ENCODE measurements at regions not wholly inside any gene's neighbourhood (a gene's known extent, or its start where the extent isn't known, plus 50 kb on each side); places are given as distances from the start of the nearest gene placed in this dataset.
"Not testable (repeated sequence)": the region's sequence is repeated elsewhere in the genome, so short reads cannot be mapped to it uniquely, and the experiment has no call there.

GRCh38 chr2:17375262-17375661 is 143.0 kb downstream of the RAD51AP2 start:
- DNase-seq (no peak), ATAC-seq (ENCODE audit: poor library complexity) (no peak)
- intact Hi-C loops (cut with DNase I), result no loop called here

GRCh38 chr2:17373741-17374140 is 144.5 kb downstream of the RAD51AP2 start:
- ATAC-seq (ENCODE audit: poor library complexity) (no peak), DNase-seq (no peak)
- intact Hi-C loops (cut with DNase I), result no loop called here

GRCh38 chr2:17373041-17373440 is 145.2 kb downstream of the RAD51AP2 start:
- DNase-seq, result no peak
- intact Hi-C loops (cut with DNase I), result no loop called here
- ATAC-seq (ENCODE audit: poor library complexity), result no peak

- intact Hi-C loops (cut with DNase I), result no loop called here
- DNase-seq, result no peak
- no peak for ATAC-seq (ENCODE audit: poor library complexity)
Measured at GRCh38 chr2:17363846-17364245, 154.4 kb downstream of the RAD51AP2 start.

GRCh38 chr2:17362956-17363355 is 155.3 kb downstream of the RAD51AP2 start:
- DNase-seq, result no peak
- intact Hi-C loops (cut with DNase I), result no loop called here
- ATAC-seq (ENCODE audit: poor library complexity), result no peak

- ATAC-seq (ENCODE audit: poor library complexity), result no peak
- intact Hi-C loops (cut with DNase I), result no loop called here
- DNase-seq, result no peak
Measured at GRCh38 chr2:17355608-17356329, 162.5 kb downstream of the RAD51AP2 start.

GRCh38 chr2:17353263-17353662 is 165.0 kb downstream of the RAD51AP2 start:
- ATAC-seq (ENCODE audit: poor library complexity), result no peak
- intact Hi-C loops (cut with DNase I), result no loop called here
- no peak for DNase-seq

GRCh38 chr2:17342692-17343091 is 175.5 kb downstream of the RAD51AP2 start:
- ATAC-seq (ENCODE audit: poor library complexity); intact Hi-C loops (cut with DNase I); DNase-seq: not testable (repeated sequence)

- DNase-seq, result no peak
- ATAC-seq (ENCODE audit: poor library complexity), result no peak
- intact Hi-C loops (cut with DNase I), result no loop called here
Measured at GRCh38 chr2:17337507-17337906, 180.7 kb downstream of the RAD51AP2 start.

GRCh38 chr2:17336458-17336857 is 181.8 kb downstream of the RAD51AP2 start:
- intact Hi-C loops (cut with DNase I), result no loop called here
- no peak for ATAC-seq (ENCODE audit: poor library complexity)
- no peak for DNase-seq

GRCh38 chr2:17334300-17334699 is 183.9 kb downstream of the RAD51AP2 start:
- ATAC-seq (ENCODE audit: poor library complexity) (no peak), DNase-seq (no peak)
- intact Hi-C loops (cut with DNase I), result no loop called here

GRCh38 chr2:17331636-17332035 is 186.6 kb downstream of the RAD51AP2 start:
- no peak for ATAC-seq (ENCODE audit: poor library complexity)
- intact Hi-C loops (cut with DNase I), result no loop called here

GRCh38 chr2:17328161-17328560 is 190.1 kb downstream of the RAD51AP2 start:
- ATAC-seq (ENCODE audit: poor library complexity), result no peak
- no peak for DNase-seq
- intact Hi-C loops (cut with DNase I), result no loop called here

More at GRCh38 chr2:17331636-17332035, 186.6 kb downstream of the RAD51AP2 start:
- no peak for DNase-seq

GRCh38 chr2:17327649-17328048 is 190.6 kb downstream of the RAD51AP2 start:
- ATAC-seq (ENCODE audit: poor library complexity), result no peak
- intact Hi-C loops (cut with DNase I), result no loop called here
- DNase-seq, result no peak

- intact Hi-C loops (cut with DNase I), result no loop called here
- DNase-seq (no peak), ATAC-seq (ENCODE audit: poor library complexity) (no peak)
Measured at GRCh38 chr2:17326717-17327116, 191.5 kb downstream of the RAD51AP2 start.

GRCh38 chr2:17323697-17324096 is 194.5 kb downstream of the RAD51AP2 start:
- DNase-seq, result no peak
- intact Hi-C loops (cut with DNase I), result no loop called here
- ATAC-seq (ENCODE audit: poor library complexity), result no peak

GRCh38 chr2:17322461-17322860 is 195.8 kb downstream of the RAD51AP2 start:
- ATAC-seq (ENCODE audit: poor library complexity) (no peak), DNase-seq (no peak)
- intact Hi-C loops (cut with DNase I), result no loop called here

- intact Hi-C loops (cut with DNase I), result no loop called here
- DNase-seq (no peak), ATAC-seq (ENCODE audit: poor library complexity) (no peak)
Measured at GRCh38 chr2:17319090-17319489, 199.2 kb downstream of the RAD51AP2 start.

GRCh38 chr2:17318013-17318412 is 200.2 kb downstream of the RAD51AP2 start:
- no peak for DNase-seq
- intact Hi-C loops (cut with DNase I), result no loop called here
- ATAC-seq (ENCODE audit: poor library complexity), result no peak

- ATAC-seq (ENCODE audit: poor library complexity), result no peak
- intact Hi-C loops (cut with DNase I), result no loop called here
- no peak for DNase-seq
Measured at GRCh38 chr2:17317439-17317976, 200.7 kb downstream of the RAD51AP2 start.

GRCh38 chr2:17313261-17313660 is 205.0 kb downstream of the RAD51AP2 start:
- intact Hi-C loops (cut with DNase I), result no loop called here

More at GRCh38 chr2:17313261-17313660, 205.0 kb downstream of the RAD51AP2 start:
- DNase-seq (no peak), ATAC-seq (ENCODE audit: poor library complexity) (no peak)
